HG03039 (cell line): ENCODE measurements at regions not wholly inside any gene's neighbourhood (a gene's known extent, or its start where the extent isn't known, plus 50 kb on each side); places are given as distances from the start of the nearest gene placed in this dataset.
"Not testable (repeated sequence)": the region's sequence is repeated elsewhere in the genome, so short reads cannot be mapped to it uniquely, and the experiment has no call there.

Experiments used
- ATAC-seq: cut with Tn5 transposase; IDR thresholded peaks from one replicate; pipeline ENCODE4 v1.9.1; 2021; ENCODE audit warnings: mild to moderate bottlenecking, moderate library complexity; ENCODE audit not compliant: unreplicated experiment

GRCh38 chr3:22373182-22373581, 622.2 kb upstream of the ZNF385D start:
- no peak for ATAC-seq

DNA sequence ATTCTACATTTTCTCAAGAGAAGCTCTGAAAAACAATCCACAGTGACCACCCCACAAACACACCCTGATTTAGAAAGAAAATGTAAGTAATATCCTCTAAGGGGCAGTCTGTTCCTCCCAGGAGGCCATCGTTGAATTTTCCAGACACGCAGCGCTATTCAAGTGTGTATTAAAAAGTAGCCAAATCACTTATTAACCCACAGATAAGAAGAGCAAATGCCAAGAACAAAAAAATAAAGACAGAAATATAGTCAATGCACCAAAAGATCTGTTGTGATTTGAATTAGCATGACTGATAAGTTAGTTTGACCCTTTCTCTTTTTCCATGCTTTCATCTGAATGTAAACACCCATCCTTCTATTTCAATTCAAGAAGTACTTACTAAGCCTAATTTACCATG, 622.8 kb upstream of the ZNF385D start:
- ATAC-seq, result no peak

DNA sequence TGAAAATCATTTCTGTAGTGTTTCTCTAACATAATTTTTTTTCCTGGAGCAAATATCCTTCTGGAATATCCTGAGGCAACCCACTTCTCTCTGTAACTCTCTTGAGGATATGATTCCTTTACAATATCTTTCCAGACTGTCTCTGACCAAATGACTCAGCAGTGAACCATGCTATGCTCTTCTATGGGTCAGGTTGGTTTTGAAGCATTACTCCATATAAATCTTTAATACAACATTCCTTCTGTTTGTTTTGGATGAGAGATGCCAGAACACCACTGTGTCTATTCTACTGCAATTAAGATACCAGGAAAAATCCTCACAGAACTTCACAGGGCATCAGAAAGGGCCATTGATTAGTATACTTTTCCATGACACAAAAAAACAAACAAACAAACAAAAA, 626.4 kb upstream of the ZNF385D start:
- no peak for ATAC-seq

DNA sequence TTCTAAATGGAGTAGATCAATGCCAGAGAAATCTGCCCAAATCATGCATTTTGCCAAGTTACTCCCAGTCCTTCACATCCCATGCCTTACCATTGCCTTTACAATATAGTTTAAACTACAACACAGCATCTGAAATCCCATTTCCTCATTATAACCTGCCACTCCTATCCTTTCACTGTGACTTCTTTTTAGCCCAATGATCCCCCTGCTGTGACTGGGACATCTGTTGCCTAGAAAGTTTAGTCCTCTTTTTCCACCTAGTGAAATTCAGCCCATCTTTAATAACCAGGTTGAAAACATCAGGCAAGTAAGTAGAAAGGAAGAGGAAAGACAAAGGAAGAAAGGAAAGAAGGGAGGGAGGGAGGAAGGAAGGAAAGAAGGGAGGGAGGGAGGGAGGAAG, 627.9 kb upstream of the ZNF385D start:
- ATAC-seq, result no peak

DNA sequence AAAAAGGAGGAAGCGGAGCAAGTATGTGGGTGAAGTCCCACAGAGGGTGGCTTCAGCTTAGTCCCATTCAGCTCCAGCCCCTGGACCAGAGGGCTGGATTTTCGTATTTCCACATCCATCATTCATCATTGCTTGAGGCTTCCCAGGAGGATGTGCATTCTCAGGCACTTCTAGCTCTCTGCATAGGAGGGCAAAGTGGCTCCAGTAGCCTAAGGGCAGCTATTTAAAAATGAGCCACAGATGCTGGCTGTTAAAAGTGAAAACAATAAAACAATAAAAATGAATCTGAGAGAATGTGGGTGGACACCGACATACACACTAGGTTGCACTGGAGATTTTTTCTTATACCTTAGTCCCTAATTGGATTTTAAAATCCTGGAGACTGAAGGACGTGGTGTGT, 629.2 kb upstream of the ZNF385D start:
- ATAC-seq, result no peak

- ATAC-seq, result not testable (repeated sequence)
Measured at GRCh38 chr3:22381564-22381963, 630.6 kb upstream of the ZNF385D start.

GRCh38 chr3:22383285-22383684, 632.3 kb upstream of the ZNF385D start:
- no peak for ATAC-seq

GRCh38 chr3:22386107-22386506, 635.1 kb upstream of the ZNF385D start:
- ATAC-seq, result no peak

- ATAC-seq, result no peak
Measured at GRCh38 chr3:22392286-22392685, 641.3 kb upstream of the ZNF385D start.

GRCh38 chr3:22392859-22393258, 641.8 kb upstream of the ZNF385D start:
- no peak for ATAC-seq

DNA sequence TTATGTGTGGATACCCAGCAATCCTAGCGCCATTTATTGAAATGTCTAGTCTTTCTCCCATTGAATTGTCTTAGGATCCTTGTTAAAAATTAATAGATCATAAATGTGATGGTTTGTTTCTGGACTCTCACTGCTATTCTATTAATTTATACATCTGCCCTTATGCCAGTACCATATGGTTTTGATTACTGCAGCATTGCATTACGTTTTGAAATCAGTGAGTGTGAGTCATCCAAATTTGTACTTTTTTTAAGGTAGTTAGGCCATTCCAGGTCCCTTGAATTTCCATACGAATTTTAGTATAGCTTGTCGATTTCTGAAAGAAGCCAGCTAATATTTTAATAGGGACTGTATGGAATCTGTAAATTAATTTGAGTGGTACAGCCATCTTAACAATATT, 648.6 kb upstream of the ZNF385D start:
- no peak for ATAC-seq

DNA sequence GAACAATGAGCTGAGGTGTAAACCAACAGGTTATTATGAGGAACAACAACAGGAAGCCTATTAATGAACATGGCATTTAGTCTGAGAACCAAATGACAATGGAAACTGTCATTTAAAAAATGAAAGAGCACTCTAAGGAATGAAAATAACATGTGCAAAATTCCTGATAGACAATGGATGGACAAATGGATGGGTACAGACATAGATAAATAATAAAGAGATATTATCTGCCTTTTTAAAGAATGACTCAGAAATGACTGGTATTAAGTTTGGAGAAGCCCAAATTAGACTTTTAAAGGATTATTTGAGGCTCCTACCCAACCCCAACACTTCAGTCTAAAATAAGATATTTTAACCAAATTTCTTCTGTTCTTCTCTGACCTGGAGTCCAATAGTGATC, 650.5 kb upstream of the ZNF385D start:
- ATAC-seq, result no peak

GRCh38 chr3:22414239-22414638, 663.2 kb upstream of the ZNF385D start:
- ATAC-seq, result no peak

GRCh38 chr3:22416838-22417446, 665.9 kb upstream of the ZNF385D start:
- ATAC-seq, result not testable (repeated sequence)

DNA sequence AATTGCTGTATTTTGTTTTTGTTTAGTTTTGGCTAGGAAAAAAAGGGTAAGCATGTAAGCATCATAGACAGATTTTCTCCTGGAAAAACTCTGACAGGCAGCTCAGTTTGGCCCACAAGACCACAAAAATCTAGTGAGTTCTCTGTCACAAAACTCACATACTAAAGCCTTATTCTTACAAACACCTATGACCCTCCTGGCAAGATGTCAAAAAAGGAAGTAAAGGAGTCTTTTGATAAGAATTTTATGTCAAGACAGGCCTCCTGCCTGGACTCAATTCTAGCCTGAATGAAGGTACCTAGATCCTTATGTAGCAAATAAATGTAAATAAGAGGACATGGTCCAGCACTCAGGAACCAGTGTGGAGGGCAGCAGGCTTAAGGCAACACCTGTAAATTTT, 668.3 kb upstream of the ZNF385D start:
- no peak for ATAC-seq

DNA sequence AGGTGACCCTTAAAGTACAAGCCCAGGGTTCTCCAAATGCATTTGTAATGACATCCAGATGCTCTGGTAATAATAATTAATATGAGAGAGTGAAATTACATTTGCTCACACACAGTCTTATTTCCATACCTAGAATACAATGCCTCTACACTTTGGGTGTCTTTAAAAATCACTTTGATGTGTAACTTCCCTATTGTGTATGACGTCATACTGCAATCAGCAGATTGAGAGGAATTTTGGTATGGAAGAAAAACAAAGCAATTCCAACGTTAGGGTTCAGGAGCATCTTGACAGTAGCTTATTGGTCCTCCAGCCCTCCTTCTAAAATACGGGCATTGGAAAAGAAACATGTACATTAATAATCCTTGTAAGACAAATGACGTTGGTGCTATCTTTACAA, 670.6 kb upstream of the ZNF385D start:
- ATAC-seq, result no peak

- no peak for ATAC-seq
Measured at GRCh38 chr3:22431334-22431733, 680.3 kb upstream of the ZNF385D start.

DNA sequence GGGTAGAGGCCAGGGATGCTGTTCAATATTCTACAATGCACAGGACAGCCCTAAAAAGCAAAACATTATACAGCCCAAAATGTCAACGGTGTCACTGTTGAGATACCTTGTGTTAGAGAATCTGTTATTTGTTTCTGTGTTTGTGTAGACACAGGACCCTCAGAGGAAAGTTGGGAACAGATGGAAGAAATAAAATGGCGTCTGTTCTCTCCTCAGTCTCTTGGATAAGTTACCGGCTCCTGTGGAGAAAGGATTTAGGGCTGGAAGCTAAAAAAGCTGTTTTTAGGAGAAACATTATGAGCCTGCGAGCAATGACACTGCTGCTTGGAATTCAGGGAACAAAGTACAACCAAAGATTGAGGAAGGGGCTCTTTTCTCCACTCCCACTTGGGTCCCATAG, 688.6 kb upstream of the ZNF385D start:
- no peak for ATAC-seq

- ATAC-seq, result no peak
Measured at GRCh38 chr3:22441711-22442110, 690.7 kb upstream of the ZNF385D start.

DNA sequence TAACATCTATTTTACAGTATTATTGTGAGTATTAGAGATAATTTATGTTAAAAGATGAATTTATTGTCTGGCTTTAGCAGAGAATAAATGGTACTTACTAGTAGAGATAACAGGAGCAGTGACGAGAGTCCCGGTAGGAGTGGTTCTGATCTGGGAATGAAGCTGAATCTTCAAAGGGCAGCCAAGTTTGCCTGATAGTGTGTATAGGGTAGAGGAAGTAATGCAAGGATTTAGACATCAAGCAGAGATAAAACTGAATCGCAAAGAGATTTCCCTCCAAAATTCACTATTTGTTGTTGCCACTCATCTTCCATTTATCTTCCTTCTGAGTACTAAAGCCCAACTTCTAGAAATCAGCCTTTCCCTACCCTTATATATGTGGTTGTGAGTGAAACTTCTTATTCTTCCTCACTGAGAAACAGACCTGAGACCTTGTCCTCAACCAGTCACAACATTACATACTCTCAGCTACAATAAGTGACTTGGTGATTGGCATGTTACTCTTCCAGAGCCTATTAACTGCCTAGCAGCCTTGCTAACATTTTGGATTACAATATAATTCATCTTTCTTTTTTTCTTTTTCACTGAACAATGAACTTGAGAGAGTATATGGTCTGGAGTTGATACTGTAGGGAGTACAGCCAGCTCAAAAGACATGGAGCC, 692.7 kb upstream of the ZNF385D start:
- no peak for ATAC-seq

DNA sequence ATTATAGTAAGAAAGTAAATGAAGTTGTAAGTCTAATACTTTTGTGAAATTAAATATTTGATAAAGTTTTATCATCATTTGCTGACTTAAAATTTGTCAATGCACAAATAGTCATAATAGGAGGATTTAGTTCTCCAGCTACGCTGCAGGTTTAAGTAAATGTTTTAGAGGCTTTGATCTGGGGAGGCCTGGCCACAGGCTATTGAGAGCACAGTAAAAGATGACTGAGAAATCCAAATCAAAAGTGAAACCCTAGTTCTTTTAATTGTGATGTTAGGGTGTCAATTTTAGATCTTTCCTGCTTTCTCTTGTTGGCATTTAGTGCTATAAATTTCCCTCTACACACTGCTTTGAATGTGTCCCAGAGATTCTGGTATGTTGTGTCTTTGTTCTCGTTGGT, 694.3 kb upstream of the ZNF385D start:
- ATAC-seq, result not testable (repeated sequence)

DNA sequence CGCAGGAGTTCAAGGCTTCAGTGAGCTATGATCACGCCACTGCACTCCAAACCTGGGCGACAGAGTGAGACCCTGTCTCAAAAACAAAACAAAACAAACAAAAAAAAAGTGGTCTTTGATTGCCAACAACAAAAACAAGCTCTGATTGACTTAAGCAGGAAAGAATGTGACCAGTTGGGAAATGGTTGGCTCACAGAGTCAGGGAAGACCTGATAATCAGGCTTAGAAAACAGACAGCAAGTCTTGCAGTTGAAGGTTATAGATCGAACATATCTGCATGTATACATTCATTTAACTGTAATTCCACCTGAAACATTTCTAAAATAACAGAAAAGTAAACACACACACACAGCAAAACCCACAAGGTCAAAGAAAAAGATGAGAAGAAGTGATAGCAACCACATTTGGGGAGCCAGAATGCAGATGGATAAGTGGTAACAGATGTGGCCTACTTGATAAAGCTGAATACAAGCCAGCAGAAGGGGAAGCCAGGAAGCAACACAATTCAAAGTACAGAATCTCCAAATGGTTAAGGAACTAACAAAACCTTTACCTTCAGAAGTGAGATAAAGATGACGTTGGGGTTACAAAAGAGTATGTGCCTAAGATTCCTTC, 699.9 kb upstream of the ZNF385D start:
- ATAC-seq, result no peak

DNA sequence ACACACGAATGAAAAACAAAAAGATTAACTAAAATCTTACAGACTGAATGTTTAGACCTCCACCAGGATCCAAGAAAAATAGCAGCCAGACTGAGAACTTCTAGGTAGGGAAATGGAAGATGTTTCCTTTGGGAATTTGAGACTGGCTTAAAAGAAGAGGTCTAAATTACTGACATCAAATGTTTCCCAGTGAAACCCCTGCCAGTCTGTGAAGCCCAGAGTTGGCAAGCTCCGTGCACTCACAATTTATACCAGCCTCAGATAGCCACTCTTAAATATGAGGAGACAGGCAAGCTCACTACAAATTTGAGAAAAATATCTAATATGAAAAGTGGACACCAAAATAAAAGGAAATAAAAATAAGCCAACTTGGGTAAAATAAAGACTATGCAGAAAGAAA, 700.5 kb upstream of the ZNF385D start:
- no peak for ATAC-seq
